ENCODE measurements at regions not wholly inside any gene's neighbourhood (a gene's known extent, or its start where the extent isn't known, plus 50 kb on each side); places are given as distances from the start of the nearest gene placed in this dataset.

DNA sequence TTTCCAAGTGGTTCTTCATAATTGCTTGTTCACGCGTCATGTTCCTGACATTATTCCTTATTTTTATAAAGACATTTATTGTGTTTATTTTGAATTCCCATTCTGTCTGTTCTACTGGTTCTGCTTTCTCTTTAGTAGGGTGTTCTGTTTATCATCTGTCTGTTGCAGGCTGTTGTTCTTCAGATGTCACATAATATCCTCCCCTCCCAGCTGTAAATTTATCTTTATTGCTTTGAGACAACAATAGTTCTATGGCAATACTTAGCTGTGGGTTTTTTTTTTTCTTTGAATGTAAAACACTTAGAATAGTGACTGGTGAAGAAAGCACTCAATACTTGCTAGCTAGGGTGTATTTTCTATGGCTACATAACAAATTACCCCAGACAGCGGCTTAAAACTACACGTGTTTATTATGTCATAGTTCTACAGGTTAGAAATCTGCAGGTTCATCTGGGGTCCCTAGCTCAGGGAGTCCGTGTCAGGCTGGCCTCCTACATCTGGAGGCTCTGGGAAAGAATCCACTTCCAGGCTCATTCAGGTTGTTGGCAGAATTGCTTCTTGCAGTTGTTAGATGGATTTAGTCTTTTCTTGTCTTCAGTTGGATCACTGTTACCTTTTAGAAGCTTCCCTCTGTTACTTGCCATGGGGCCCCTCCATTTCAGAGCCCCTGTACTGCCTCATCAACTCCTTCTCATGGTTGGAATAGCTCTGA, 63.4 kb upstream of the ENPEP start:
- TF ChIP-seq POLR2A (IDR thresholded peaks at IDR 0.05; ENCODE audit: low read depth, low read length), result no peak
- TF ChIP-seq POLR2AphosphoS5 (IDR thresholded peaks at IDR 0.05; ENCODE audit: low read depth, low read length), result no peak
- TF ChIP-seq TAF1 (IDR thresholded peaks at IDR 0.05; ENCODE audit: low read depth, low read length), result no peak
- TF ChIP-seq SPI1 (IDR thresholded peaks at IDR 0.05; ENCODE audit: low read depth, low read length), result no peak
- TF ChIP-seq PAX5 (IDR thresholded peaks at IDR 0.05; ENCODE audit: insufficient read depth, low read length, severe bottlenecking), result no peak
